ENCODE measurements at regions not wholly inside any gene's neighbourhood (a gene's known extent, or its start where the extent isn't known, plus 50 kb on each side); places are given as distances from the start of the nearest gene placed in this dataset.

GRCh38 chr5:56361398-56361797 lies 128.3 kb upstream of the ANKRD55 start:
- no peak for DNase-seq

GRCh38 chr5:56360816-56361215 lies 127.7 kb upstream of the ANKRD55 start:
- no peak for DNase-seq

- no peak for DNase-seq
These were observed 126.9 kb upstream of the ANKRD55 start for GRCh38 chr5:56359809-56360685.

GRCh38 chr5:56358703-56359681 lies 125.9 kb upstream of the ANKRD55 start:
- DNase-seq, result no peak

GRCh38 chr5:56358046-56358445 lies 124.9 kb upstream of the ANKRD55 start:
- DNase-seq, result no peak

- no peak for DNase-seq
These were observed 124.3 kb upstream of the ANKRD55 start for GRCh38 chr5:56357426-56357825.

- DNase-seq, result no peak
These were observed 123.7 kb upstream of the ANKRD55 start for GRCh38 chr5:56356836-56357160.

GRCh38 chr5:56356121-56356835 lies 123.1 kb upstream of the ANKRD55 start:
- no peak for DNase-seq

- no peak for DNase-seq
These were observed 121.7 kb upstream of the ANKRD55 start for GRCh38 chr5:56354836-56355235.

- no peak for DNase-seq
These were observed 119.9 kb upstream of the ANKRD55 start for GRCh38 chr5:56352808-56353590.

- DNase-seq, result no peak
These were observed 117.6 kb upstream of the ANKRD55 start for GRCh38 chr5:56350597-56351170.

- DNase-seq, result no peak
These were observed 117.0 kb upstream of the ANKRD55 start for GRCh38 chr5:56350011-56350596.

GRCh38 chr5:56349461-56349860 lies 116.3 kb upstream of the ANKRD55 start:
- DNase-seq, result no peak

GRCh38 chr5:56346741-56347535 lies 113.8 kb upstream of the ANKRD55 start:
- DNase-seq, result no peak

GRCh38 chr5:56346044-56346710 lies 113.0 kb upstream of the ANKRD55 start:
- DNase-seq, result no peak

- no peak for DNase-seq
These were observed 112.2 kb upstream of the ANKRD55 start for GRCh38 chr5:56345352-56345751.

- DNase-seq, result no peak
These were observed 111.5 kb upstream of the ANKRD55 start for GRCh38 chr5:56344594-56344993.

- DNase-seq, result no peak
These were observed 110.9 kb upstream of the ANKRD55 start for GRCh38 chr5:56343988-56344387.

GRCh38 chr5:56342616-56343015 lies 109.5 kb upstream of the ANKRD55 start:
- DNase-seq, result no peak

All from activated CD4-positive, CD25-positive, alpha-beta regulatory T cell treated with anti-CD3 and anti-CD28 coated beads, Interleukin-2, amount 50 U/mL, for 72 hours (primary cell).